ENCODE measurements at regions not wholly inside any gene's neighbourhood (a gene's known extent, or its start where the extent isn't known, plus 50 kb on each side); places are given as distances from the start of the nearest gene placed in this dataset.

DNA sequence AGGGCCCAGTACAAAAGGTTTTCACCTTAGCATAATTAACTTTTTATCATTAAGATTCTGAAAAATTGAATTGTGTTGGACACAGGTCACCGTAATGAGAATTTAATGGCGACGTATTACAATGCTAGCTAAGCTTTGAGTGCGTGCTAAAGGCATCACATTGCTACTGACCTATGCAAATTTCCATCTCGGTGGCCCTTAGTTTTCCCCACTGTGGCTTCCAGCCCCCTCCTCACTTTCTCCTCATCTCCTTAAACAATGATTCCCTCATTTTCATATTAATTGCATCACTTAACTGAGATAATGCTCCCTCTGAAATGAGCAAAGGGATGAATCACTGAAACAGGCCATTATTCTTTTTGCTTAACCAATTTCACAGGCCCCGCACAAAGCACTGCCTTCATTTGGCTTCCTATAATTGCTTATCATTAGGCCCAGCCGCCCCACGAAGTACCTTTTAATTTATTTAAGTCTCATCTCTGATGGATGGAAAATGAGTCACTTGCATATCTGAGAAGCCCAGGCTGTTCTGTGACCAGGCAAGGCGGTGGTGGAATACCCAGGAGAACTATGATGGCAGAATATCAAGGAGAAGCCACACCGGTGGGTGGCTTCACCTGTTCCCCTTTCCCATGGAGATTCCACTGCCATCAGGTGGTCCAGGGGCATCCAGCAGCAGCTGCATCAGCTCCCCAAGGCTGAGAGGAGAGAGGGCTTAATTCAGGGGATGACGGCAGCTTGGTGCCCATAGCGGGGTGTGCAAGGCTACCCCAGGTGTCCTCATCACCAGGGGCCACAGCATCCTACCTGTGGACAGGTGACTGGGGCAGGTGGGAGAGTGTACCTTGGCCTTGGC is 223.8 kb upstream of the BOD1L1 start:
- no peak overlapping the region for H4K5ac ChIP-seq (ENCODE audit: insufficient read length, low read depth, low read length)
- no peak overlapping the region for H3K4ac ChIP-seq (replicated peaks; ENCODE audit: insufficient read length, low read depth, low read length)
- H3K79me2 ChIP-seq (ENCODE audit: control insufficient read depth in 1 of 2, insufficient read depth in 2 of 2, low read length in 2 of 2) = no peaks in the 10 kb centered on the region
- H3K27ac ChIP-seq (ENCODE audit: low read depth, low read length) = no peak overlapping the region
- H4K91ac ChIP-seq (replicated peaks; ENCODE audit: insufficient read length, low read length) = no peak overlapping the region
- H2BK20ac ChIP-seq (ENCODE audit: low read length) = peak overlapping the region; percentile 48; the same call in 1 of the 2 replicates
- H4K20me1 ChIP-seq (replicated peaks in 1 of 2; ENCODE audit: control insufficient read depth in 1 of 2, insufficient read depth in 2 of 2, low read length in 2 of 2) = no peaks in the 10 kb centered on the region
- DNase-seq (ENCODE audit: low read depth in 1 of 2, low spot score in 2 of 2) = no peak
- H3K27me3 ChIP-seq (replicated peaks in 1 of 4; ENCODE audit: control insufficient read depth in 3 of 4, extremely low read depth in 1 of 4, insufficient read depth in 3 of 4, low read length in 3 of 4) = no peaks in the 10 kb centered on the region
- H3K23ac ChIP-seq (ENCODE audit: insufficient read length) = no peak overlapping the region
- H3K36me3 ChIP-seq (ENCODE audit: control insufficient read depth in 2 of 4, insufficient read depth in 4 of 4, low read length in 3 of 4) = no peaks in the 10 kb centered on the region
- no peak overlapping the region for H3K4me3 ChIP-seq (ENCODE audit: extremely low read depth in 1 of 4, insufficient read depth in 2 of 4, low read depth in 3 of 4, low read length in 4 of 4)
- TF ChIP-seq, protein P1, sequence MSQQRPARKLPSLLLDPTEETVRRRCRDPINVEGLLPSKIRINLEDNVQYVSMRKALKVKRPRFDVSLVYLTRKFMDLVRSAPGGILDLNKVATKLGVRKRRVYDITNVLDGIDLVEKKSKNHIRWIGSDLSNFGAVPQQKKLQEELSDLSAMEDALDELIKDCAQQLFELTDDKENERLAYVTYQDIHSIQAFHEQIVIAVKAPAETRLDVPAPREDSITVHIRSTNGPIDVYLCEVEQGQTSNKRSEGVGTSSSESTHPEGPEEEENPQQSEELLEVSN (IDR thresholded peaks at IDR 0.05) = no peak
- no peak for TF ChIP-seq ASH2L (IDR thresholded peaks at IDR 0.05; ENCODE audit: low read length)
- TF ChIP-seq NANOG (IDR thresholded peaks at IDR 0.05; ENCODE audit: insufficient read depth, low read depth, low read length, poor library complexity, severe bottlenecking) = no peak
- TF ChIP-seq SAP30 (IDR thresholded peaks at IDR 0.05; ENCODE audit: insufficient read depth, insufficient replicate concordance, low read length) = no peak
- no peak for TF ChIP-seq RBBP5 (IDR thresholded peaks at IDR 0.05; ENCODE audit: borderline replicate concordance, low read depth, low read length)
- TF ChIP-seq POLR2A (IDR thresholded peaks at IDR 0.05; ENCODE audit: control extremely low read depth in 1 of 2, low read depth in 2 of 2, low read length in 2 of 2) = no peak
- TF ChIP-seq CBX5 (IDR thresholded peaks at IDR 0.05; ENCODE audit: low read depth, low read length) = no peak
- TF ChIP-seq SIX5 (IDR thresholded peaks at IDR 0.05; ENCODE audit: low read depth, low read length) = no peak
- TF ChIP-seq PHF8 (conservative IDR thresholded peaks at IDR 0.05; ENCODE audit: low read depth, low read length) = no peak
- TF ChIP-seq, protein P2, sequence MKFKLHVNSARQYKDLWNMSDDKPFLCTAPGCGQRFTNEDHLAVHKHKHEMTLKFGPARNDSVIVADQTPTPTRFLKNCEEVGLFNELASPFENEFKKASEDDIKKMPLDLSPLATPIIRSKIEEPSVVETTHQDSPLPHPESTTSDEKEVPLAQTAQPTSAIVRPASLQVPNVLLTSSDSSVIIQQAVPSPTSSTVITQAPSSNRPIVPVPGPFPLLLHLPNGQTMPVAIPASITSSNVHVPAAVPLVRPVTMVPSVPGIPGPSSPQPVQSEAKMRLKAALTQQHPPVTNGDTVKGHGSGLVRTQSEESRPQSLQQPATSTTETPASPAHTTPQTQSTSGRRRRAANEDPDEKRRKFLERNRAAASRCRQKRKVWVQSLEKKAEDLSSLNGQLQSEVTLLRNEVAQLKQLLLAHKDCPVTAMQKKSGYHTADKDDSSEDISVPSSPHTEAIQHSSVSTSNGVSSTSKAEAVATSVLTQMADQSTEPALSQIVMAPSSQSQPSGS (IDR thresholded peaks at IDR 0.05; ENCODE audit: low read length) = no peak
- TF ChIP-seq CREB1 (IDR thresholded peaks at IDR 0.05) = no peak
- no peak overlapping the region for H4K8ac ChIP-seq (ENCODE audit: extremely low read depth, insufficient read depth, low read length)
- H2AFZ ChIP-seq (ENCODE audit: low read length) = no peak overlapping the region
- H2BK12ac ChIP-seq (ENCODE audit: low read depth, low read length) = no peak overlapping the region
- ChIA-PET CTCF (ENCODE audit: partially characterized antibody) (no interaction called here), POLR2A (ENCODE audit: partially characterized antibody) (interaction anchor here (0.6 kb wide), 1 partner anchor 1555 kb away, joined by 3 read pairs; no protein-coding TSS in a partner anchor)
- H3K18ac ChIP-seq (ENCODE audit: extremely low read depth, low read length) = no peak overlapping the region
- H2AK5ac ChIP-seq (ENCODE audit: low read depth, low read length) = no peak overlapping the region
- no peak overlapping the region for H3K4me2 ChIP-seq (ENCODE audit: insufficient read depth in 1 of 2, low read depth in 2 of 2, low read length in 2 of 2)
- H2BK5ac ChIP-seq (ENCODE audit: low read depth, low read length) = no peak overlapping the region
- no peak for FAIRE-seq
- H3K9me3 ChIP-seq (ENCODE audit: insufficient read depth in 2 of 2, low read depth in 1 of 2, low read length in 1 of 2) = no peaks in the 10 kb centered on the region
- 88% methylated on average over 12 of the region's 12 CpGs; no CpG with 5 or more reads in 1 of the 2 experiments for WGBS, 2 experiments (ENCODE audit: extremely low coverage in 1 of 2, insufficient coverage in 1 of 2, insufficient read length in 1 of 2, insufficient replicate concordance in 2 of 2, low coverage in 1 of 2, low lambda C conversion rate in 2 of 2, missing lambda C conversion rate in 1 of 2)
- H3K4me1 ChIP-seq (replicated peaks in 1 of 4; ENCODE audit: control insufficient read depth in 3 of 4, insufficient read depth in 4 of 4, low read length in 3 of 4) = peaks cover 0 to 8% (median 0%) of the 10 kb centered on the region in 4 experiments; a peak in 2 of 7 replicates
- H3K14ac ChIP-seq (ENCODE audit: insufficient read length) = no peak overlapping the region
- H3K9ac ChIP-seq (replicated peaks in 1 of 4; ENCODE audit: extremely low read depth in 1 of 4, low read depth in 3 of 4, low read length in 3 of 4) = no peak overlapping the region
- H3K56ac ChIP-seq (replicated peaks; ENCODE audit: insufficient read length, low read depth, low read length) = no peak overlapping the region
- H2BK120ac ChIP-seq (replicated peaks; ENCODE audit: low read depth, low read length) = no peak overlapping the region
- H2BK15ac ChIP-seq (ENCODE audit: low read length) = no peak overlapping the region
- H3K23me2 ChIP-seq (ENCODE audit: low read depth, low read length) = no peaks in the 10 kb centered on the region
- H3K79me1 ChIP-seq (ENCODE audit: low read depth, low read length) = no peaks in the 10 kb centered on the region

All from H1 (cell line).